ENCODE measurements at regions not wholly inside any gene's neighbourhood (a gene's known extent, or its start where the extent isn't known, plus 50 kb on each side); places are given as distances from the start of the nearest gene placed in this dataset.

- TF ChIP-seq CTCF (IDR thresholded peaks at IDR 0.05), result no peak
- no peak for TF ChIP-seq POLR2A (IDR thresholded peaks at IDR 0.05)
- no peak for TF ChIP-seq POLR2AphosphoS5 (IDR thresholded peaks at IDR 0.05)
Observed at GRCh38 chr4:43680421-43680820, 768.2 kb downstream of the KCTD8 start.
